Thoracic aorta (tissue), 2 donors: ENCODE measurements at regions not wholly inside any gene's neighbourhood (a gene's known extent, or its start where the extent isn't known, plus 50 kb on each side); places are given as distances from the start of the nearest gene placed in this dataset.

Source experiments
- ATAC-seq: fragments of 150-250 bp; one replicate; pipeline ENCODE4 v1.8.0; 2017; ENCODE audit warnings: low read depth; ENCODE audit not compliant: insufficient number of reproducible peaks, low FRiP score
- DNase-seq: peaks from one replicate; pipeline ENCODE4 v3.0.0-alpha.2; 2020; ENCODE audit warnings: low spot score
- H3K27ac ChIP-seq, 2 donors: fragments of 200-600 bp; sonication (generic); 1 replicate in 1 of 2; 2 replicates in 1 of 2; pipeline ENCODE4 v1.5.1; 2016; ENCODE audit warnings: mild to moderate bottlenecking in 2 of 2, moderate library complexity in 2 of 2
- H3K27me3 ChIP-seq: fragments of 200-600 bp; sonication (generic); replicated peaks from 2 replicates; pipeline ENCODE4 v1.6.0; 2016; ENCODE audit warnings: mild to moderate bottlenecking; ENCODE audit not compliant: insufficient read depth
- H3K36me3 ChIP-seq: fragments of 200-600 bp; sonication (generic); one replicate; pipeline ENCODE4 v1.5.1; 2016
- H3K4me1 ChIP-seq, 2 donors: fragments of 200-600 bp; sonication (generic); 1 replicate in 1 of 2; 2 replicates in 1 of 2; pipeline versions ENCODE4 v1.5.1 to v1.6.0; 2016; ENCODE audit warnings: low read depth in 2 of 2, mild to moderate bottlenecking in 1 of 2; ENCODE audit not compliant: control insufficient read depth in 1 of 2
- H3K4me3 ChIP-seq: fragments of 200-600 bp; sonication (generic); 2 replicates; pipeline ENCODE4 v1.5.1; 2016; ENCODE audit warnings: mild to moderate bottlenecking
- H3K9me3 ChIP-seq: fragments of 200-600 bp; sonication (generic); 2 replicates; pipeline ENCODE4 v1.5.1; 2016
- TF ChIP-seq, protein P1 (sequence below): fragments of 200-600 bp; sonication (generic); IDR thresholded peaks from one replicate; pipeline ENCODE4 v1.5.1; 2019; ENCODE audit warnings: antibody characterized with exemption

DNA sequence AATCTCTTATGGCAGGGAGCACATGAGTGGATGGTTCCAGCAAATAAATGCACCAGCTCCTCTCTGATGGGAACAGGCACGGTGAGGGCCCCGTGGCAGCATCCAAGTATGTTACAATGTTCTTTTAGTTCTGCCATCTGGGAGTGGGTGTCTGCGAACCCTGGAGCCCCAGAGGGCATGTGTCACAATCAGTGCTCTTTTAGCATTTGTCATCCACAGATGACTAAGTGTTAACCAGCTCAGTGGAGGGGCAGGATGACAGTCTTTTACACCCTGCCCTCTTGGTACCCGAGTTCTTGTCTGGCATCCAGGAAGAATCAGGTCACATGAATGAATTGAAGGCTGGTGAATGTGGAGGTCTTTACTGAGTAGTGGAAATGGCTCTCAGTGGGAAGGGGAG lies 560.4 kb upstream of the FLRT2 start:
- H3K9me3 ChIP-seq: no peaks in the 10 kb centered on the region
- TF ChIP-seq, protein P1, sequence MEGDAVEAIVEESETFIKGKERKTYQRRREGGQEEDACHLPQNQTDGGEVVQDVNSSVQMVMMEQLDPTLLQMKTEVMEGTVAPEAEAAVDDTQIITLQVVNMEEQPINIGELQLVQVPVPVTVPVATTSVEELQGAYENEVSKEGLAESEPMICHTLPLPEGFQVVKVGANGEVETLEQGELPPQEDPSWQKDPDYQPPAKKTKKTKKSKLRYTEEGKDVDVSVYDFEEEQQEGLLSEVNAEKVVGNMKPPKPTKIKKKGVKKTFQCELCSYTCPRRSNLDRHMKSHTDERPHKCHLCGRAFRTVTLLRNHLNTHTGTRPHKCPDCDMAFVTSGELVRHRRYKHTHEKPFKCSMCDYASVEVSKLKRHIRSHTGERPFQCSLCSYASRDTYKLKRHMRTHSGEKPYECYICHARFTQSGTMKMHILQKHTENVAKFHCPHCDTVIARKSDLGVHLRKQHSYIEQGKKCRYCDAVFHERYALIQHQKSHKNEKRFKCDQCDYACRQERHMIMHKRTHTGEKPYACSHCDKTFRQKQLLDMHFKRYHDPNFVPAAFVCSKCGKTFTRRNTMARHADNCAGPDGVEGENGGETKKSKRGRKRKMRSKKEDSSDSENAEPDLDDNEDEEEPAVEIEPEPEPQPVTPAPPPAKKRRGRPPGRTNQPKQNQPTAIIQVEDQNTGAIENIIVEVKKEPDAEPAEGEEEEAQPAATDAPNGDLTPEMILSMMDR: no peak
- H3K27ac ChIP-seq: no peak overlapping the region
- no peak for DNase-seq
- no peak for ATAC-seq
- no peaks in the 10 kb centered on the region for H3K36me3 ChIP-seq
- no peaks in the 10 kb centered on the region for H3K4me1 ChIP-seq
- no peak overlapping the region for H3K4me3 ChIP-seq
- no peaks in the 10 kb centered on the region for H3K27me3 ChIP-seq

DNA sequence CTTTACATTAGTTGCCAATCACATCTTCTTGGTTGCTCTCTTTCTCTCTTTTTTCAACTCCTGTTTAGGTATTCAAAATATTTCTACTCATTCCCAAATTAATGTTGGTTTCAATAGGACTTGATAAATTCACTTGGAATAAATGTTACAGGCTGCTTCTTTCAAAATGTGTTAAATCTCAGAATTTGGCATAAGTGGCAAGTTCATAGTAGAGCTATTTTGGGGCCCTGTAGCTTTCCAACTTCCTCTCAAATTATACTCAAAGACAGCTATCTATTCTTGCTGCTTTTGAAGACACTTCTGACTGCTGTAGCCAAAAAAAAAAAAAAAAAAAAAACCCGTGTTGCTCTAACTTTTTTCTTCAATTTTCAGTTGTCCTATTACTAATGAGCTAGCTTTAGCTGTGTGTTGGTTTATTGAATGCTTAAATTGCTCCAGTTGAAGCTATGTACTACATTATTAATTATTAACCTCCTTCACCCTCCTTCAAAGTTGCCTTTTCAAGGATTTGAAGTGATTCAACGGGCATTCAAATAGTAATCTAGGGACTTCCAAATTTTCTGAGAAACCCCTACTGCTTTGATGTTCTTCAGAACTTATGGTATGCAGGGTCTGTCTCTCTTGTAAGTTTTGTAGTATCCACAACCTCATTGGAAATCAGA lies 554.6 kb upstream of the FLRT2 start:
- Histone ChIP-seq H3K9me3 (no peaks in the 10 kb centered on the region), H3K27me3 (no peaks in the 10 kb centered on the region), H3K4me3 (no peak overlapping the region), H3K4me1 (no peaks in the 10 kb centered on the region), H3K36me3 (no peaks in the 10 kb centered on the region), H3K27ac (no peak overlapping the region)
- TF ChIP-seq, protein P1: no peak
- ATAC-seq: no peak
- no peak for DNase-seq

DNA sequence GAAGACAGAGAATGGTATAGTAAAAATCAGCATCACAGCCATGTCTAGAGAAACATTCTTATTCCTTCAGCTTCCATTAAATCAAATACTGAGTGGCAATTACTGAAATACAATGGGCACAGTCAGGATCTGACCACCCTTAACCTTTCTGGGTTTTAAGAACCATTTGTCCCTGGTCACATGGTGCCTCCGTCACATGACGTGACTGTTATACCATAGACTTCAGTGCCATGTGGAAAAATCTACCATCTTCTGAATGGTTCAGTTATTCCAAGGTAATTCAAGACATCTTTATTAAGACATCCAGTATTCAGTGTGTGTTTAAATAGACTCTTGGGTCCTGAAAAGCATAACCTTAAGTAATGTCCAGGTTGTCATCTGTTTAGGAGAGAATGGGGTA lies 553.1 kb upstream of the FLRT2 start:
- no peak for ATAC-seq
- TF ChIP-seq, protein P1: no peak
- no peaks in the 10 kb centered on the region for H3K9me3 ChIP-seq

DNA sequence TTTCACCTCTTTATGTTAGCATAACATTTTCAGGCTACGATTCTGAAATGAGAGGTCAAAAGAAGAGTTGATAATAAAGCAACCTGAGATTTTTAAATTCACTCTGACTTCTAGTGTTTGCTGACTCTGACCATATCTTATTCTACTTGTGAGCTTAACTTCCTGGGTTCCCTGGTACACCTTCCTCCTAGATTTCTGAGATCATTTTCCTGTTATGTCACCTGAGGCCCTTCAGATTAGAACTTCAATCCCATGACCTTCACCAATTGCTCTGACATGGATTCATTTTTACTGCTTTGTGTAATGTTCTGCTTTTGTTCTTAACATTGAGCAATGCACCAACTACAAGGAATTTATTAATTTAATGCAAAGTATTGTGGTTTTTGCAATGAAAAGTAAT lies 542.9 kb upstream of the FLRT2 start:
- ATAC-seq (no peak), DNase-seq (no peak)
- Histone ChIP-seq H3K27me3 (no peaks in the 10 kb centered on the region), H3K4me1 (no peaks in the 10 kb centered on the region), H3K36me3 (no peaks in the 10 kb centered on the region), H3K4me3 (no peak overlapping the region), H3K9me3 (no peaks in the 10 kb centered on the region), H3K27ac (no peak overlapping the region)
- TF ChIP-seq, protein P1: no peak

More for the DNA sequence above, 553.1 kb upstream of the FLRT2 start:
- Histone ChIP-seq H3K4me1 (no peaks in the 10 kb centered on the region), H3K4me3 (no peak overlapping the region), H3K27ac (no peak overlapping the region), H3K27me3 (no peaks in the 10 kb centered on the region), H3K36me3 (no peaks in the 10 kb centered on the region)
- no peak for DNase-seq

DNA sequence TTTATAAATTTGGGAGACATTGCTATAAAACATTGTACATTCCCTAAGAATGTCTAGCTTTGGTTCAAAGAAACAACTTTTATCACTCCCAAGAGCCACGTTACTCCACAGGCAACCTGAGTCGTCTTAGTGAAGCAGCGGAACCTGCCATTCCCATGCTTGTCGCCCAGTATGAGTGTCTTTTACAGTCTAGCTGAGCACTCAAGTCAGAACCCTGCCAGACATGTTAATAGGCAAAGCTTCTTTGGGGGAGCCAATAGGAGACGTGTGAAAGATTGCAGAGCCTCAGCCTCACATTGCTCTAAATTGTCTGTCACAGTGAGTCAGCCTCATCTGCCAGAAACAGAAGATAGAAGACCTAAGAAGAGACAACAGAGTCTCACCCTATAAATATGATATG lies 541.6 kb upstream of the FLRT2 start:
- Histone ChIP-seq H3K9me3 (no peaks in the 10 kb centered on the region), H3K36me3 (no peaks in the 10 kb centered on the region), H3K4me3 (no peak overlapping the region), H3K27me3 (no peaks in the 10 kb centered on the region), H3K4me1 (no peaks in the 10 kb centered on the region), H3K27ac (no peak overlapping the region)
- TF ChIP-seq, protein P1: no peak
- DNase-seq (no peak), ATAC-seq (no peak)
